A673 (cell line): ENCODE measurements at regions not wholly inside any gene's neighbourhood (a gene's known extent, or its start where the extent isn't known, plus 50 kb on each side); places are given as distances from the start of the nearest gene placed in this dataset.

ENCODE experiments used
- BruUV-seq: library from RNA; stranded (reverse); fragments of 400-500 nt; replicated peaks from 2 replicates; lab custom pipeline; 2021; lab: Mats Ljungman, UMichigan
- CTCF ChIA-PET: fragments of 300-600 bp; sonication (Branson Sonifier 250); formaldehyde crosslinking; loops from one replicate; lab custom pipeline; 2022; ENCODE audit warnings: antibody characterized with exemption; lab: Charles Lee
- POLR2A ChIA-PET: fragments of 300-600 bp; sonication (Branson Sonifier 250); formaldehyde crosslinking; loops from one replicate; lab custom pipeline; 2022; ENCODE audit warnings: antibody characterized with exemption; ENCODE audit not compliant: low non-redundant PET; lab: Charles Lee
- DNase-seq: peaks from one replicate; pipeline ENCODE4 v3.0.0-alpha.2; 2015; ENCODE audit warnings: low spot score
- H3K27ac ChIP-seq: fragments of 200-600 bp; sonication (generic); 2 replicates; pipeline ENCODE4 v1.5.1; 2016; ENCODE audit warnings: mixed run types, low read depth, mild to moderate bottlenecking, mixed read lengths, antibody characterized with exemption, low read length; ENCODE audit not compliant: poor library complexity, severe bottlenecking
- H3K27me3 ChIP-seq: fragments of 200-600 bp; sonication (generic); replicated peaks from 2 replicates; pipeline ENCODE4 v1.6.1; 2017; ENCODE audit warnings: mixed run types, low read depth, mild to moderate bottlenecking, mixed read lengths, antibody characterized with exemption, low read length; ENCODE audit not compliant: insufficient read depth, poor library complexity
- H3K36me3 ChIP-seq: fragments of 200-600 bp; sonication (generic); 2 replicates; pipeline ENCODE4 v1.6.1; 2016; ENCODE audit warnings: mixed run types, mild to moderate bottlenecking, mixed read lengths, antibody characterized with exemption, low read length; ENCODE audit not compliant: insufficient read depth, poor library complexity, severe bottlenecking
- H3K4me1 ChIP-seq: fragments of 200-600 bp; sonication (generic); 2 replicates; pipeline ENCODE4 v1.6.1; 2017; ENCODE audit warnings: mixed run types, mild to moderate bottlenecking, mixed read lengths, antibody characterized with exemption, low read length; ENCODE audit not compliant: insufficient read depth, poor library complexity, severe bottlenecking
- H3K4me3 ChIP-seq: fragments of 200-600 bp; sonication (generic); 2 replicates; pipeline ENCODE4 v1.5.1; 2016; ENCODE audit warnings: low read depth, mixed run types, mild to moderate bottlenecking, mixed read lengths, low read length; ENCODE audit not compliant: poor library complexity, severe bottlenecking
- H3K9me3 ChIP-seq: fragments of 200-600 bp; sonication (generic); 2 replicates; pipeline ENCODE4 v1.6.1; 2016; ENCODE audit warnings: mixed run types, low read depth, mild to moderate bottlenecking, mixed read lengths, antibody characterized with exemption, low read length; ENCODE audit not compliant: poor library complexity, severe bottlenecking
- CTCF ChIP-seq: fragments of 300-800, 200-600 bp; sonication (generic); conservative IDR thresholded peaks from 2 replicates; pipeline ENCODE4 v1.5.1; 2017; ENCODE audit warnings: low read depth, mild to moderate bottlenecking, antibody characterized with exemption, low read length, moderate library complexity, mixed read lengths
- EZH2 ChIP-seq: fragments of 200-600 bp; sonication (generic); IDR thresholded peaks from 2 replicates; pipeline ENCODE4 v1.6.1; 2017; ENCODE audit warnings: borderline replicate concordance, low read depth, mild to moderate bottlenecking, mixed read lengths, antibody characterized with exemption, low read length; ENCODE audit not compliant: poor library complexity, severe bottlenecking
- intact Hi-C: fragments of 100-400 bp; cut with micrococcal nuclease; formaldehyde crosslinking; loops from one replicate; pipeline ENCODE4 v1.10.0; 2022; ENCODE audit not compliant: unreplicated experiment

DNA sequence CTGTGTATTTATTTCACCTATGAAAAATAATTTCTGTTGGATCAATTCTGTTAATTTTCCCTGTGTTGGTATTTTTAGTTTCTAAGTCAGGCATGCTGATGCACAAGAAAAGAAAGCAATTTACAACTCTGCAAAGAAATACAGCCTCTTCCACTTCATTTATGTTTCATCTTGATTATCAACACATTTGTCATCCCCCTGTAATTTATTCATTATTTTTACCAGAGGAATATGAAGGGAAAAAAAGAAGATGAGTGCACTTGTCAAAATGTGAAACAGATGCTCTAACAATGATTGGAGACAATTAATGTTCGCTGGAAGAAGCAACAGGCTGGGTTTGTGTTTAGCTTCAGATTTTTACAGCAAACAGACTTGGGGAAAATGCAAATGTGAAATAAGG, 958.5 kb upstream of the SEL1L start:
- intact Hi-C loops, result no loop called here
- TF ChIP-seq EZH2 (no peak), CTCF (no peak)
- DNase-seq, result no peak
- H3K27ac ChIP-seq, result no peak overlapping the region
- no peak overlapping the region for H3K4me3 ChIP-seq
- no TSS peak for BruUV-seq
- ChIA-PET CTCF (no interaction called here), POLR2A (no interaction called here)
- H3K4me1 ChIP-seq, result no peaks in the 10 kb centered on the region
- no peaks in the 10 kb centered on the region for H3K9me3 ChIP-seq
- H3K27me3 ChIP-seq, result no peaks in the 10 kb centered on the region
- H3K36me3 ChIP-seq, result no peaks in the 10 kb centered on the region

DNA sequence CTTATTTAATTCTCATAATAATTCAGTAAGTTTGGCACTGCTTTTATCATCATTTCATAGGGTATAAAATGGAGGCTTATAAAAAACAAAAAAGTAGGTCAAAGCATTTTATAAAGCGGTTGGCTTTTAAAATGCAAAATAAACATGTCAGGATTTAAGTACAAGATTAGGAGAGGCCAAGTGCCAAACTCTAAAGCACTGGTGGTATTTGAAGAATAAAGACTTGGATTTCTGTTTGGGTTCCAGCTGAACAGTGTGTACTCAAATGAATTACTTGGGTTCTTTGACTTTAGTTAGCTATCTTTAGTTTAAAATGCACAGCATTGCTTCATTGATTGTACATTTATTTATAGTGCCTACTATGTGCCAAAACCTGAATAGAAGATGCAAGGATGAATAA, 966.6 kb upstream of the SEL1L start:
- CTCF ChIA-PET, result no interaction called here
- H3K4me1 ChIP-seq, result no peaks in the 10 kb centered on the region
- H3K36me3 ChIP-seq, result no peaks in the 10 kb centered on the region
- no TSS peak for BruUV-seq
- H3K9me3 ChIP-seq, result no peaks in the 10 kb centered on the region
- no peak overlapping the region for H3K27ac ChIP-seq
- no peaks in the 10 kb centered on the region for H3K27me3 ChIP-seq
- POLR2A ChIA-PET, result no interaction called here
- TF ChIP-seq EZH2 (no peak), CTCF (no peak)
- no peak overlapping the region for H3K4me3 ChIP-seq
- intact Hi-C loops, result no loop called here
- DNase-seq, result no peak

DNA sequence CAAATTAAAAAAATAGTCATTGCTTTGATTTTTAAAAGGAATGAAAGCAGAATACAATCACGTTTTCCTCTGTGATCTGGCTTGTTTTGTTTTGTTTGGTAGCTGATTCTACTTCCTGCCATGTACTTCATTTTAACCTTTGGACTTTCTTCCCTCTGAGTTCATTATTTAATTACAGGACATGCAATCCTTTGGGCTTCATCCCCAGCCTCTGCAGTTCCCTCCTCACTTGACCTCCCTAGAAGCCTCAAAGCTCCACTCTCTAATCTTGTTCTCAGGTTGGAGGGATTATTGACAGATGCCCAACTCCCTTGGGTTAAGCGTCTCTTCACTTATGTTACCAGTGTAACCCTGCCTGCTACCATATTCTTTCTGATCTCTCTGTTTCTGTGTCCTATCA, 967.9 kb upstream of the SEL1L start:
- intact Hi-C loops, result no loop called here
- no peak for DNase-seq
- BruUV-seq, result no TSS peak
- TF ChIP-seq EZH2 (no peak), CTCF (no peak)
- Histone ChIP-seq H3K4me1 (no peaks in the 10 kb centered on the region), H3K4me3 (no peak overlapping the region), H3K9me3 (no peaks in the 10 kb centered on the region), H3K27me3 (no peaks in the 10 kb centered on the region), H3K27ac (no peak overlapping the region), H3K36me3 (no peaks in the 10 kb centered on the region)
- ChIA-PET CTCF (no interaction called here), POLR2A (no interaction called here)
